Activated CD4-positive, alpha-beta T cell treated with anti-CD3 and anti-CD28 coated beads, Interleukin-2, amount 10 ng/mL, durations not matched to agents 24 days and 14 days (primary cell): ENCODE measurements at regions not wholly inside any gene's neighbourhood (a gene's known extent, or its start where the extent isn't known, plus 50 kb on each side); places are given as distances from the start of the nearest gene placed in this dataset.
"Not testable (repeated sequence)": the region's sequence is repeated elsewhere in the genome, so short reads cannot be mapped to it uniquely, and the experiment has no call there.

ENCODE experiments used
- DNase-seq: peaks from one replicate; pipeline ENCODE4 v3.0.0; 2022
- H3K27ac Mint-ChIP-seq: one replicate; pipeline ENCODE4 v1.8.0; 2022; ENCODE audit warnings: mild to moderate bottlenecking, mixed read lengths
- H3K27me3 Mint-ChIP-seq: one replicate; pipeline ENCODE4 v1.8.0; 2022; ENCODE audit warnings: mixed read lengths
- H3K36me3 Mint-ChIP-seq: one replicate; pipeline ENCODE4 v1.8.0; 2022; ENCODE audit warnings: low read depth, mild to moderate bottlenecking, mixed read lengths
- H3K4me1 Mint-ChIP-seq: one replicate; pipeline ENCODE4 v1.8.0; 2021; ENCODE audit warnings: mixed read lengths
- H3K4me3 Mint-ChIP-seq: one replicate; pipeline ENCODE4 v1.8.0; 2022; ENCODE audit warnings: mild to moderate bottlenecking, moderate library complexity, mixed read lengths
- H3K9me3 Mint-ChIP-seq: one replicate; pipeline ENCODE4 v1.8.0; 2021; ENCODE audit warnings: mixed read lengths
- intact Hi-C: fragments of 100-400 bp; cut with micrococcal nuclease; formaldehyde crosslinking; loops from one replicate; pipeline ENCODE4 v1.15.1; 2023

DNA sequence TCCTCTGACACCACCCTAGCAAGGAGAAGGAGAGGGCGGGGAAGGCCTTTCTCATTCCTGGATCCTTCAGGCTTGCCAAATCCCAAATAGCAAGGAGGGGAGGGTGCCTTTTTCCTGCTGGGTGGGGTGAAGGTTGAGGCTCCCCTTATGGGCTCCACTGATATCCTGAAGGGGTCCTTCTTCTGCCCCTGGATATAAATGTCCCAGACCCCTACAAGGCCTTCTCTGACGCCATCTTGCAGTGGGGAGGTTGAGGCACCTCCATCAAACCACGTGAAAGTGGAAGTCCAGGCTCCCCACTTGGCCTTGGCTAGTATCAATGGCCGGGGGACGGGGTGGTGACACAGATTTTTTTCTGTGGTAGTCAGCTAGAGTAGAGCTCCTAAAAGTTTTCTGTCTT is 371.3 kb downstream of the GLRX3 start:
- Mint-ChIP-seq H3K27ac (no peak overlapping the region), H3K4me1 (no peaks in the 10 kb centered on the region), H3K27me3 (no peaks in the 10 kb centered on the region), H3K9me3 (no peaks in the 10 kb centered on the region), H3K36me3 (no peaks in the 10 kb centered on the region), H3K4me3 (no peak overlapping the region)
- intact Hi-C loops, result no loop called here
- no peak for DNase-seq

- Mint-ChIP-seq H3K27ac (no peak overlapping the region), H3K36me3 (no peaks in the 10 kb centered on the region), H3K4me3 (no peak overlapping the region), H3K4me1 (no peaks in the 10 kb centered on the region), H3K9me3 (no peaks in the 10 kb centered on the region), H3K27me3 (no peaks in the 10 kb centered on the region)
- DNase-seq, result no peak
- intact Hi-C loops, result no loop called here
These were observed 373.9 kb downstream of the GLRX3 start for GRCh38 chr10:130509881-130510689.

DNA sequence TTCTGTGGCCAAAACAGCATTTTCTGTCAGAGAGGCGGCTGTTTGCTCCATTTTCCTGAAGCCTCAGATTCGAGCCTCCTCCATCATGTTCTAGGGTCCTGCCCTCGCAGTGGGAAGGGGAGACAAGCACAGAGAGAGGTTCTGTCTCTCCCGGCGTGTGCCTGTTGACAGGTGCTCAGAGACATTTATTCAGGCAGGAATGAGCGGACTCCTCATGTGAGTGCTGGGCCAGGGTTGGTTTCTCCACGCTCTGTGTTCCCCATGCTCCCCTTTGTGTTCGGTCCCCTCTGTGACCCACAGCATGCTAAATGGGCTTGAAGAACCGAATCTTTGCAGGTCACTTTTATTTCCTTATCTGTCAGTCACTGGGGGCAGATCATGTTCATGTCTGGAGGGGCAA is 374.6 kb downstream of the GLRX3 start:
- intact Hi-C loops, result no loop called here
- H3K27me3 Mint-ChIP-seq, result no peaks in the 10 kb centered on the region
- no peaks in the 10 kb centered on the region for H3K36me3 Mint-ChIP-seq
- no peaks in the 10 kb centered on the region for H3K4me1 Mint-ChIP-seq
- H3K9me3 Mint-ChIP-seq, result no peaks in the 10 kb centered on the region
- no peak overlapping the region for H3K4me3 Mint-ChIP-seq
- no peak overlapping the region for H3K27ac Mint-ChIP-seq
- DNase-seq, result no peak

DNA sequence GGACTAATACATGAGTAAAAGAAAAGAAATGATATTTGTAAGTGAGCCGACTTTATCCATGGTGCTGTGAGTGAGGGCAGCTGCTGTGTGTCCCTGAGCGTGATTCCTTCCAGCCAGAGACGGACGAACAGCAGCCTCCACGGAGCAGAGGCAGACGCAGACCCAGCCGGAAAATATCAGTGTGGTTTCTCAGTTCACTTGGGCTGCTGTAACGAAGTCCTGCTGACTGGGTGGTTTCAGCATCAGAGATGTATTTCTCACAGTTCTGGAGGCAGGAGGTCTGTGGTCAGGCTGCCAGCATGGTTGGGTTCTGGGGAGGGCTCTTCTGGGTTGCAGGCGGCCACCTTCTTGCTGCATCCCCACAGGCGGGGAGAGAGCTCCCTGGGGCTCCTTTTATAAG is 375.6 kb downstream of the GLRX3 start:
- Mint-ChIP-seq H3K4me3 (no peak overlapping the region), H3K9me3 (no peaks in the 10 kb centered on the region), H3K27me3 (no peaks in the 10 kb centered on the region), H3K36me3 (no peaks in the 10 kb centered on the region), H3K27ac (no peak overlapping the region), H3K4me1 (no peaks in the 10 kb centered on the region)
- no peak for DNase-seq
- intact Hi-C loops, result no loop called here

DNA sequence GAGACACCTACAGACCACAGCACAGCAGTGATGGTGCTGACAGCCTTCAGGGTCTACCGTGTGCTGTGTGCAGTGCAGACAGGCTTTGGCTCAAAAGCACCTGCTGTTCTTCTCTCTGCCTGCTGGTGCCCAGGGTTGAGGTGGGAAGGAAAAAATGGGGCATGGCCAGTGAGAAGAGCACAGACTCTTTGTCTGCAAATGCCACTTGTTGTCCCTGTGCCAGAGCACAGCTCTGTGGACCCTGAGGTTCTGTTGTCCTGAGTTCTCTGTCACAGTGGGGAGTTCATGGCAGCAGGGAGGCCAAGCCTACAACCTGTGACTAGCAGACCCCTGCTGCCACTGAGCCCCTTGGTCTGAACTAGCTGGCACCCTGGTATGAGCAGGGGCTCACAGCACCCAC is 376.7 kb downstream of the GLRX3 start:
- no peaks in the 10 kb centered on the region for H3K36me3 Mint-ChIP-seq
- no peaks in the 10 kb centered on the region for H3K9me3 Mint-ChIP-seq
- no peaks in the 10 kb centered on the region for H3K4me1 Mint-ChIP-seq
- H3K27me3 Mint-ChIP-seq, result no peaks in the 10 kb centered on the region
- DNase-seq, result no peak
- no peak overlapping the region for H3K27ac Mint-ChIP-seq
- H3K4me3 Mint-ChIP-seq, result no peak overlapping the region
- intact Hi-C loops, result no loop called here

DNA sequence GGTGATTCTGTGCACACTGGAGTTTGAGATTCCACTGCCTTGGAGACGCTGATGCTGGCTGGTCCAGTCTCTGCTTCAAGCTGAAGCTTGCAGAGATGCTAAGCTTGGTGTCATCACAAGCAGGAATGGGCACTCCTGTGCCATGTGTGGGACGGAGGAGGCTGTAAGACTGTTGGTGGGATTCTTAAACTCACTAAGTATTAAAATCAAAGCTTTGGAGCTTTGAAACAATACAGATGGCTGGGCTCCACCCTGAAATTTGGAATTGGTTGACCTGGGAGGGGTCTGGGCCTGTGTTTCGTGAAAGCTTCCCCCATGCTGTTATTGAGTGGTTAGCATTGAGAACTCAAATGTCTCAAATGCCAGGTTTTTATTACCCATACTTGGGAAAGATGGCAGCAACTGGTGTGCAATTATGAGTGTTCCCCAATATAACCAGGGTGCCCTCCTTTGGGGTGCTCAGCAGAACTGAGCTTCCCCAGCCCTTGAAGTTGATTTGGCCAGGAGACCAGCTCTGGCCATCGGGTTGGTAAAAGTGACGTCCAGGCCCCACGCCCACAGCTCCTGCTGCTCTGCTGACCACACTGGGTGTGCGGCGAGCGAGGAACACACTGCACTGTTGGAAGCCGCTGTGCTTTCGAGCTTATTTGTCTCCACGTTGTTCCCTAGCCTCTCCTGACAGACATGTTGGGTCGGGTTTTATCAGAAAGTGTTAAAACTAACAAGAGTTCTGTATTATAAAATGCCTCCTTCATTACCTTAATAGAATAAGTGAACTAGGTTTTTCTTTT is 377.7 kb downstream of the GLRX3 start:
- no peak overlapping the region for H3K4me3 Mint-ChIP-seq

GRCh38 chr10:130515670-130516069 is 379.5 kb downstream of the GLRX3 start:
- Mint-ChIP-seq H3K4me1 (no peaks in the 10 kb centered on the region), H3K27ac (no peak overlapping the region), H3K36me3 (no peaks in the 10 kb centered on the region), H3K4me3 (no peak overlapping the region), H3K9me3 (peaks cover 6% of the 10 kb centered on the region), H3K27me3 (no peaks in the 10 kb centered on the region)
- DNase-seq, result no peak
- intact Hi-C loops, result no loop called here

More for the DNA sequence above, 377.7 kb downstream of the GLRX3 start:
- H3K36me3 Mint-ChIP-seq, result no peaks in the 10 kb centered on the region
- no peaks in the 10 kb centered on the region for H3K9me3 Mint-ChIP-seq
- no peak for DNase-seq
- intact Hi-C loops, result no loop called here
- H3K27me3 Mint-ChIP-seq, result no peaks in the 10 kb centered on the region
- H3K27ac Mint-ChIP-seq, result no peak overlapping the region
- no peaks in the 10 kb centered on the region for H3K4me1 Mint-ChIP-seq

- intact Hi-C loops, result no loop called here
- H3K4me1 Mint-ChIP-seq, result no peaks in the 10 kb centered on the region
- H3K27me3 Mint-ChIP-seq, result no peaks in the 10 kb centered on the region
- no peak overlapping the region for H3K27ac Mint-ChIP-seq
- H3K36me3 Mint-ChIP-seq, result no peaks in the 10 kb centered on the region
- no peak for DNase-seq
- no peak overlapping the region for H3K4me3 Mint-ChIP-seq
- peaks cover 6% of the 10 kb centered on the region for H3K9me3 Mint-ChIP-seq
These were observed 380.0 kb downstream of the GLRX3 start for GRCh38 chr10:130516141-130516735.

- H3K36me3 Mint-ChIP-seq, H3K9me3 Mint-ChIP-seq, intact Hi-C loops, H3K27ac Mint-ChIP-seq, H3K4me1 Mint-ChIP-seq, H3K27me3 Mint-ChIP-seq, DNase-seq, H3K4me3 Mint-ChIP-seq: not testable (repeated sequence)
These were observed 382.7 kb downstream of the GLRX3 start for GRCh38 chr10:130518921-130519320.

DNA sequence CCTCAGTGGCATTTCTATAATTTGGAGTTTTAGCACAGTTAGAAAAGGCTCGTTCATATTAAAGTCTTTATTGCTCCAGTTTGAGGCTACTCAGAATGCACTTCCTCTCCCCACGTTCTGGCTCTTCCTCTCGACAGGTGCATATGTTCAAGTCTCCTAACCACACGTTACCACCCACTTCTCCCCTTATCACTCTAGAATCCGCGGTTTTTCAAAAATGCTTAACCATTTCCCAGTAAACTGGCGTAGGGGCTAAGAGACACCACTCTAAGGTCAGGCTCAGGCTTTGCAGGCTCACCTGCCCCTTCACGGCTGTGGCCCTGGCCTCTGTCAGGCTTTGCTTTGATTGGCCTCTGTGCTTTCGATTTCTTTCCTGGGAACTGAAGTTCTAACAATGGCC is 383.6 kb downstream of the GLRX3 start:
- Mint-ChIP-seq H3K4me3 (no peak overlapping the region), H3K36me3 (no peaks in the 10 kb centered on the region), H3K9me3 (peaks cover 6% of the 10 kb centered on the region), H3K4me1 (no peaks in the 10 kb centered on the region), H3K27ac (no peak overlapping the region), H3K27me3 (no peaks in the 10 kb centered on the region)
- DNase-seq, result no peak
- intact Hi-C loops, result no loop called here

- H3K4me1 Mint-ChIP-seq, result no peaks in the 10 kb centered on the region
- no peak overlapping the region for H3K27ac Mint-ChIP-seq
- no peaks in the 10 kb centered on the region for H3K9me3 Mint-ChIP-seq
- H3K27me3 Mint-ChIP-seq, result no peaks in the 10 kb centered on the region
- intact Hi-C loops, result no loop called here
- H3K36me3 Mint-ChIP-seq, result no peaks in the 10 kb centered on the region
- no peak for DNase-seq
- H3K4me3 Mint-ChIP-seq, result no peak overlapping the region
These were observed 395.1 kb downstream of the GLRX3 start for GRCh38 chr10:130531312-130531711.

DNA sequence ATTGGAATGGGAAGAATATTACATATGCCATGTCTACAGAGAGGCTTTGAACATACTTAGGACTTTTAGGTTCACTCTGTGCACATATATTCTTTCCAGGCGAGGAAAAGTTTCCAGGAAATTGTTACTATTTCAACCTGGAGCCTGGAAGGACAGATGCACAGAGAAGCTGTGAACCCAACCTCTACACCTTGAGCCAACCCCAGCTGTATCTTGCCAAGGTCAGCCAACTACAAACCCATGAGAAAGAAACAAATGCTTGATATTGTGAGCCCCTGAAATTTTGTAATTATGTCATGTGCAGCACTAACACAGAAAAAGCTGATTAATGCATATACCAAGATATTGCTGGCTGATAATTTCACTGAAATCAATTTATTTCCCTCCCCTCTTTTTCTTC is 404.9 kb downstream of the GLRX3 start:
- H3K4me1 Mint-ChIP-seq, result no peaks in the 10 kb centered on the region
- H3K9me3 Mint-ChIP-seq, result peaks cover 6% of the 10 kb centered on the region
- no peak overlapping the region for H3K27ac Mint-ChIP-seq
- intact Hi-C loops, result no loop called here
- no peak for DNase-seq
- H3K4me3 Mint-ChIP-seq, result no peak overlapping the region
- no peaks in the 10 kb centered on the region for H3K36me3 Mint-ChIP-seq
- H3K27me3 Mint-ChIP-seq, result peaks cover 1% of the 10 kb centered on the region

DNA sequence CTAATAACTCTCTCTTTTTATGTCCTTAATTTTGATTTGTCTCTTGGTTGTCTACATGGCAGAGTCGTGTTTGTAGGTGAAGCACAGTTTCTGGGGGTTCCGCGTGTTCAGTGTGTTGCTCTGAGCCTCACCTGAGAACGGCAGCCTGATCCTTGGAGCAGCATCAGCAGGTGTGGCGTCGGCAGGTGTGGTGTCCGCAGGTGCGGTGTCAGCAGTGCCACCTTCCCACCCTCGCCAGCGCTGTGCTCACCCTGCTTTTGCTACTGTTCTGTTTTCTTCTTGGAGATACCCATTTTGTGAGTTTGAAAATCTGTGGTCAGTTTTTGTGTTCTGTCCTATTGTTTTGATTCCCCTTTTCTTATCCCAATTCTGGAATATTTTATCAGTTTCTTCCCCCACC is 406.6 kb downstream of the GLRX3 start:
- intact Hi-C loops, result no loop called here
- Mint-ChIP-seq H3K4me1 (no peaks in the 10 kb centered on the region), H3K4me3 (no peak overlapping the region), H3K27me3 (peaks cover 1% of the 10 kb centered on the region), H3K9me3 (no peaks in the 10 kb centered on the region), H3K27ac (no peak overlapping the region), H3K36me3 (no peaks in the 10 kb centered on the region)
- DNase-seq, result no peak

DNA sequence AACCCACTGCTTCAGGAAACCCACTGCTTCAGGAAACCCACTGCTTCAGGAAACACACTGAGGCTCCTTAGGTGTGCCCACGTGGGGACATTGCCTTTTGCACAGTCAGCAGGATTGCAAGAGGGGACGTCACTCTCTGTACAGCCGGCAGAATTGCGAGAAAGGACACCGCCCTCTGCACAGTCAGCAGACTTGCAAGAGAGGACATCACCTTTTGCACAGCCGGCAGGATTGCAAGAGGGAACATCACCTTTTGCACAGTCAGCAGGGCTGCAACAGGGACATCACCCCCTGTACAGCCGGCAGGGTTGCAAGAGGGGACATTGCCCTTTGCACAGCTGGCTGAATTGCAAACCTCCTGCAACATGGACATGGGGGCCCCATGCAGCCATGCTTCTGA is 407.6 kb downstream of the GLRX3 start:
- intact Hi-C loops, result no loop called here
- no peak overlapping the region for H3K27ac Mint-ChIP-seq
- peaks cover 1% of the 10 kb centered on the region for H3K27me3 Mint-ChIP-seq
- H3K9me3 Mint-ChIP-seq, result no peaks in the 10 kb centered on the region
- no peaks in the 10 kb centered on the region for H3K4me1 Mint-ChIP-seq
- H3K36me3 Mint-ChIP-seq, result no peaks in the 10 kb centered on the region
- no peak overlapping the region for H3K4me3 Mint-ChIP-seq
- no peak for DNase-seq
